Thymus (tissue), 11 donors: ENCODE measurements at regions not wholly inside any gene's neighbourhood (a gene's known extent, or its start where the extent isn't known, plus 50 kb on each side); places are given as distances from the start of the nearest gene placed in this dataset.

Experiments
- DNase-seq, 9 donors: peaks; one replicate each; pipeline ENCODE4 v3.0.0-alpha.2; 2013; ENCODE audit warnings: low spot score in 9 of 9, low read depth in 6 of 9, missing footprints in 1 of 9
- H3K27ac ChIP-seq, 2 donors: one replicate each; pipeline ENCODE4 v1.5.1; 2013; ENCODE audit warnings: control low read depth in 1 of 2, low read depth in 1 of 2, low read length in 1 of 2, mild to moderate bottlenecking in 1 of 2, moderate library complexity in 1 of 2
- H3K27me3 ChIP-seq, 2 donors: one replicate each; pipeline ENCODE4 v1.5.1; 2013; ENCODE audit warnings: low read length in 1 of 2; ENCODE audit not compliant: control insufficient read depth in 2 of 2, insufficient read depth in 1 of 2
- H3K36me3 ChIP-seq, 2 donors: one replicate each; pipeline ENCODE4 v1.5.1; 2013; ENCODE audit warnings: low read length in 1 of 2, mild to moderate bottlenecking in 1 of 2, moderate library complexity in 1 of 2; ENCODE audit not compliant: control insufficient read depth in 2 of 2, insufficient read depth in 2 of 2
- H3K4me1 ChIP-seq, 2 donors: one replicate each; pipeline ENCODE4 v1.5.1; 2013; ENCODE audit warnings: low read length in 2 of 2; ENCODE audit not compliant: control insufficient read depth in 2 of 2, insufficient read depth in 2 of 2
- H3K4me3 ChIP-seq, 2 donors: one replicate each; pipeline ENCODE4 v1.5.1; 2013; ENCODE audit warnings: low read length in 2 of 2, control low read depth in 1 of 2, mild to moderate bottlenecking in 1 of 2
- H3K9me3 ChIP-seq, 2 donors: one replicate each; pipeline ENCODE4 v1.5.1; 2013; ENCODE audit warnings: low read length in 1 of 2, mild to moderate bottlenecking in 1 of 2; ENCODE audit not compliant: control insufficient read depth in 2 of 2, insufficient read depth in 1 of 2
- WGBS: extraction: QIAGEN DNeasy Blood & Tissue Kit; methylation state at CpG from one replicate; pipeline ENCODE4 v1.1.7; 2013; 5-methylcytosine and 5-hydroxymethylcytosine counted together
- donor health status: healthy.

DNA sequence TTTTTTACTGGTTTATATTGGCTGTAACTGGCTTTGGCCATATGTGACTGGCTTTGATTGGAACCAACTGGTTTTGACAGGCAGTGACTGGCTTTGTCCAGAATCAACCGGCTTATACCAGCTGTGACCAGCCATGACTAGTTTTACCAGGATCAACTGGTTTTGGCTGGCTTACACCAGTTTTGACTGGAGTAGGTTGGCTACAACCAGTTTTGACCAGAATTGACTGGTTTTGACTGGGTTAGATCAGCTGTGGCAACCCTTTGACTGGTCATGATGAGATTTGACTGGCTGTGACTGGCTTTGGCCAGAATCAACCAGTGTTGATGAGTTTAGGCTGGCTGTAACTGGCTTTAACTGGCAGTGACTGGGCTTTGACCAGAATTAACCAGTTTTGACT lies 169.2 kb upstream of the AMOT start:
- WGBS: 97% methylated on average over 1 of the region's 1 CpG
- H3K27ac ChIP-seq: no peak overlapping the region
- no peak for DNase-seq

DNA sequence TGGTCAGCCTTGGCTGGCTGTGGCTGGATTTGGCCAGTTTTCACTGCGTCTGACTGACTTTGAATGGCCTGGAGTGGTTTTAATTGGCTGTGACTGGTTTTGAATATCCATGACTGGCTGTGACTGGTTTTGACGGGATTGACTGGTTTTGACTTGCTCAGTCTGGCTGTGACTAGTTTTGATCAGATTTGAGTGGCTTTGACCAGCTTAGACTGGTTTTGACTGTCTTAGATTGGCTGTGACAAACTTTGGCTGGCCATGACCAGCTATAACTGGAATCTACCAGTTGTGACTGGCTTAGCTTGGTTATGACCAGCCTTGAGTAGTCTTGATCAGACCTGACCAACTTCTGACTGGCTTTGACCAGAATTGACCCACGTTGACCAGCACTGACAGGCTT lies 168.4 kb upstream of the AMOT start:
- WGBS: 84% methylated on average over 3 of the region's 3 CpGs
- no peak for DNase-seq
- Histone ChIP-seq H3K27me3 (no peaks in the 10 kb centered on the region), H3K4me3 (no peak overlapping the region), H3K36me3 (no peaks in the 10 kb centered on the region), H3K27ac (no peak overlapping the region), H3K9me3 (no peaks in the 10 kb centered on the region), H3K4me1 (no peaks in the 10 kb centered on the region)

More for the DNA sequence above, 169.2 kb upstream of the AMOT start:
- H3K4me3 ChIP-seq: no peak overlapping the region
- no peaks in the 10 kb centered on the region for H3K4me1 ChIP-seq
- no peaks in the 10 kb centered on the region for H3K9me3 ChIP-seq
- H3K36me3 ChIP-seq: no peaks in the 10 kb centered on the region
- no peaks in the 10 kb centered on the region for H3K27me3 ChIP-seq

DNA sequence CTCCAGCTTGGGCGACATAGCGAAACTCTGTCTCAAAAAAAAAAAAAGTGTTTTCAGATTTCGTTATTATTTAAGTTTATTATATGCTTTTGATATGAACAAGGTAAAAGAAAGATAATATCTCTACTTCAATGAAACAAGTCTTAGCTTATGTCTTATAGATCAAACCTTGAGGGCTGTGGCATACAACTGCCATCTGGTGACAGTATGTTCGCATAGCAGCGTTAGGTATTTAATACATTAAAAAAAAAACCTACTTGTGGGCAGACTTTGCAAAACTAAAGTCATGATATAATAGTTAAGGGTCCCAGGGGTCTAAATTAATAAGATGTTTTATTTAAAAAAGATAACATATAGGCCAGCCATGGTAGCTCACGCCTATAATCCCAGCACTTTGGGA lies 161.2 kb upstream of the AMOT start:
- 93% methylated on average over 6 of the region's 6 CpGs for WGBS

DNA sequence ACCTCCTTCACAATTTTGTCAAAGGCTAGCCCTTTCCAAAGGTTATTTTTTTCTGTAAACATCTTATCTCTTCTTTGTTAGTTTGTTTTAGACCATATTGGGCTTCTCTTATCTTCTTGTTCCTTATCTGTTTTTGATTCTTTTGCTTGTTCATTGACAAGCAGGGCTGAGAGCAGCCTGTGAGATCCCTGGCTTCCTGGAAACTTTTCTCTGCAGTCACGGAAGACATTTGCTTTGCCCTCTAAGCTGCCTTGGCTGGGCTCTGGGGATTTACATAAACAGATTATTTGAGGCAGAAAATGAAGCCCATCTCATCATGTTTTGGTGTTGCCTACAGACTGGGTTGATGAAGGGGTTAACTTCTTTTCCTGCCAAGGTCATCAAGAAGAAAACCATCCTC lies 157.4 kb upstream of the AMOT start:
- no peaks in the 10 kb centered on the region for H3K4me1 ChIP-seq
- 94% methylated on average over 1 of the region's 1 CpG for WGBS
- no peak overlapping the region for H3K27ac ChIP-seq
- no peaks in the 10 kb centered on the region for H3K36me3 ChIP-seq
- no peaks in the 10 kb centered on the region for H3K27me3 ChIP-seq
- no peak overlapping the region for H3K4me3 ChIP-seq
- DNase-seq: no peak
- no peaks in the 10 kb centered on the region for H3K9me3 ChIP-seq

More for the DNA sequence above, 161.2 kb upstream of the AMOT start:
- Histone ChIP-seq H3K36me3 (no peaks in the 10 kb centered on the region), H3K4me1 (no peaks in the 10 kb centered on the region), H3K27ac (no peak overlapping the region), H3K9me3 (no peaks in the 10 kb centered on the region), H3K4me3 (no peak overlapping the region), H3K27me3 (no peaks in the 10 kb centered on the region)
- no peak for DNase-seq

DNA sequence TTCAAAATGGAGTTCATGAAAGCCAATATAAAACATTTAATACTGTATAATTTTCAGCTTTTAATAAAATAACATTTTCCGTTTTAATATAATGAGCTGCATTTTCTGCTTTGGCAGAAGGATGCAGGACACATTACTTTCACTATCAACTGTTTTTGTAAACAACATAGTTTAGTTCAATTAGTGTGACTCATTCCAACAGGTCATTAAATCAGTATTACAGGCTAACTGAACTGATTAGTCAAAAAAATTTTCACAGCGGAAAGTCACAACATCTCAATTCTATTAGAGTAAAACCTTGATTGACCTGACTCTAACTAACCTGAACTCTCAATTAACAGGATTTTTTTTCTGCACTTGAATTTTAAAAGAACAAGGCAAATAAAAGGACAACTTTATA lies 151.2 kb upstream of the AMOT start:
- DNase-seq: no peak
- no peak overlapping the region for H3K27ac ChIP-seq
- 98% methylated on average over 2 of the region's 2 CpGs for WGBS
- H3K36me3 ChIP-seq: no peaks in the 10 kb centered on the region
- no peak overlapping the region for H3K4me3 ChIP-seq
- H3K4me1 ChIP-seq: no peaks in the 10 kb centered on the region
- no peaks in the 10 kb centered on the region for H3K9me3 ChIP-seq
- H3K27me3 ChIP-seq: no peaks in the 10 kb centered on the region

DNA sequence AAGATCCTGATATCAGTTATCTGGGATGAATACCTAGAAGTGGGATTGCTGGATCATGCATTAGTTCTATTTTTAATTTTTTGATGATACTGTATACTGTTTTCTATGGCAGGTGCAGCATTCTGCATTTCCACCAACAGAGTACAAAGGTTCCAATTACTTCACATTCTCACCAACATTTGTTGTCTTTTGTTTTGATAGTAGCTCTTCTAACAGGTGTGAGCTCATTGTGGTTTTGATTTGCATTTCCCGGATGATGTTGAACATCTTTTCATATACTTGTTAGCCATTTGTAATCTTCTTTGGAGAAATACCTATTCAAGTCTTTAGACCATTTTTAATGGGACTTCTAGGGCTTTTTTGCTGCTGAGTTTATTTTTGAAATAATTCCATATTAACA lies 139.2 kb upstream of the AMOT start:
- Histone ChIP-seq H3K27me3 (no peaks in the 10 kb centered on the region), H3K9me3 (no peaks in the 10 kb centered on the region), H3K4me1 (no peaks in the 10 kb centered on the region), H3K27ac (no peak overlapping the region), H3K4me3 (no peak overlapping the region), H3K36me3 (no peaks in the 10 kb centered on the region)
- DNase-seq: no peak
- 100% methylated on average over 1 of the region's 1 CpG for WGBS

DNA sequence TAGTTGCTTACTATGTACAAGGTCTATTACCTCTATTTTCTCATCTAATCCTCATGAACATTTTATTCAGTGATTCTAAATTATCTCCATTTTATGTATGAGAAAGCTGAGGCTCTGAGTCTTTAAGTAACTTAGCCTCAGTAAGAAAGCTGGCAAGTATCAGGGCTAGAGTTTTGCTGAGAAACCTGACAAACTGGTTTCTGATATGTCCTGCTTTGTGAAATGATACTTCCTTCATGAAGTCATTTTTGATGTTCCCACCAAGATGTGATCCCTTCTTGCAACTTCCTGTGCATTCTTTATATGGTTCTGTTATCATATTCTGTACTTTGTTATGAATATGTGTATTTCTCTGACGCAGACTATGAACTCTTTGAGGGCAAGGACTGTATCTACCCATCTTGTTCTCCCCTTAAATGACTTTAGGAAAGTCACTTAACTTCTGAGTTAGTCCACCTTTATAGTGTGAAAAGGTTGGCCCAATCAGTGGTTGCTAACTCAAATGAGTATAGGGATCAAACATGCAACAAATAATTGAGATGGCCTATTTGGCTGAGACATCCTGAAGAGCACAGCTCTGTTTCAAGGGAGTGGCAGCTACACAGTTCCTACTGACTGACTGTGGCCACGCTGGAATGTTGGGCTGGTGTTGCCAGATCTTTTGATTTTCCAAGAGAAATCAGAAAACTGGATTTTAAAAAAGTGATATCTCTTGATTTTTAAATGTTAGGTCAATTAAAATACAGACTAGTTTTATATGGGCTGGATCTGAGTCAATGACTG lies 127.9 kb upstream of the AMOT start:
- H3K36me3 ChIP-seq: no peaks in the 10 kb centered on the region
- no peak overlapping the region for H3K27ac ChIP-seq
- no peaks in the 10 kb centered on the region for H3K27me3 ChIP-seq
- no peak overlapping the region for H3K4me3 ChIP-seq
- WGBS: 92% methylated on average over 2 of the region's 2 CpGs
- no peaks in the 10 kb centered on the region for H3K4me1 ChIP-seq
- no peak for DNase-seq
- H3K9me3 ChIP-seq: no peaks in the 10 kb centered on the region

DNA sequence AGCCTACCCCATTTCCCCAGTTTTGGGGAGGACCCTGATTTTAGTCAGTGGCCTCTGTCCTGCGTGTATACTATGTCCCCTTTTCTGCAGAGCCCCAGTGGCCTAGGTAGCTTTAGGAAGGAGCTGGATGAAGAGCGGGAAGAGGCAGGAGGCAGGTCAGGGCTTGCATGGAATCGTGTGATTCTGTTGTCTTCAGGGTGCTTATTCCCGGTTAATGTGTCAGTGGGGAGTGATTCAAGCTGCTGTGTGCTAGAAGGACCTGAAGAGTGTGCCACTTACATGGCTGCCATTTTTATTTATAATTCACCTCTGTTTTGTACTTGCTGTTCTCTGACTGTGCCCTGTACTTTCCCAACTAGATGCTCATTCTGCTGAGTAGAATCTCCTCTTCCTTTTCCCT lies 127.3 kb upstream of the AMOT start:
- H3K4me3 ChIP-seq: no peak overlapping the region
- DNase-seq: no peak
- H3K27me3 ChIP-seq: no peaks in the 10 kb centered on the region
- H3K9me3 ChIP-seq: no peaks in the 10 kb centered on the region
- H3K27ac ChIP-seq: no peak overlapping the region
- H3K4me1 ChIP-seq: no peaks in the 10 kb centered on the region
- H3K36me3 ChIP-seq: no peaks in the 10 kb centered on the region
- 91% methylated on average over 4 of the region's 4 CpGs for WGBS

DNA sequence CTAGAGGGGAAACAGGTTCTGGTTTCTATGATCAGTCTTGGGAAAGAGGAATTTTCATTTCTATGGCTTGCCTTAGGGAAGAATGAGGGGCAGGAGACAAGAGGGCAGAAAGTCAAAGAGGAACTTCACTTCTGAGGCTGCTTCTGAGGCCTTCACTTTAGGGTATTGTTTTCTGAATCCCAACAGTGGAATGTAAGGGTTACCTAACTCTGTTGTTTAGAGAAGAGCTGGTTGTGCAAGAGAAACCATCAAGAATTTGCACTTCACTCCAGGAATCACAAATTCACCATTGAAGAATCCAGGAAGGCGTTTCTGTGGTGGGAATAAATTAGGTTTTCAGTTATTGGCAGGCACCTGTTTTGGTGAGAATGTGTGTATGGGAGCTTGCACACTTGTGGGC lies 126.7 kb upstream of the AMOT start:
- H3K27me3 ChIP-seq: no peaks in the 10 kb centered on the region
- WGBS: 93% methylated on average over 1 of the region's 1 CpG
- DNase-seq: no peak
- H3K36me3 ChIP-seq: no peaks in the 10 kb centered on the region
- no peak overlapping the region for H3K27ac ChIP-seq
- H3K4me1 ChIP-seq: no peaks in the 10 kb centered on the region
- H3K9me3 ChIP-seq: no peaks in the 10 kb centered on the region
- no peak overlapping the region for H3K4me3 ChIP-seq
